ENCODE measurements at regions not wholly inside any gene's neighbourhood (a gene's known extent, or its start where the extent isn't known, plus 50 kb on each side); places are given as distances from the start of the nearest gene placed in this dataset.

DNA sequence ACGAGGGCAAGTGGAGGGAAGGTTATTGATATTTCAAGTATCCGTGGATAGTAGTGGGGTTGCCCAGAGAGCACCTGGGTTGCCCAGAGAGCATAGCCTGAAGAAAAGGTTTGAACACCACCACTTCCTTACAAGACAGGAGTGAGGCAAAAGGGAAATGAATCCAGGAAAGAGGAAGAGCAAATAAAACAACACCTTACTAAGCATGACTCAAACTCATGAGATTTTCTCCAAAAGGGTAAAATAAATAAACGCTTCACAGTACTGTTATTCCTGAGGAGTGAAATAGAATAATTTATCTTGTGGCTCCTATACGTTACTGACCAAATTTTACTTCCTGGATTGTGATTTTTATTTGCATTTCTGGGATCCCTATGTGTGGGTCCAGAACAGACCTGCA is 65.2 kb upstream of the PTPRD start:
- Histone ChIP-seq H3K27me3 (ENCODE audit: control insufficient read depth in 2 of 2, insufficient read depth in 2 of 2, low read length in 2 of 2) (no peaks in the 10 kb centered on the region), H3K4me3 (replicated peaks in 1 of 3; ENCODE audit: insufficient read depth in 1 of 3, low read depth in 1 of 3, low read length in 3 of 3) (no peak overlapping the region), H3K36me3 (ENCODE audit: control insufficient read depth in 2 of 2, extremely low read depth in 1 of 2, insufficient read depth in 2 of 2, low read length in 2 of 2) (no peaks in the 10 kb centered on the region), H3K4me2 (ENCODE audit: insufficient read depth, low read length) (no peak overlapping the region), H3K27ac (ENCODE audit: insufficient read depth, low read depth, low read length) (no peak overlapping the region), H3K4me1 (ENCODE audit: control insufficient read depth, extremely low read depth, insufficient read depth, low read length) (no peaks in the 10 kb centered on the region), H2AFZ (ENCODE audit: low read depth, low read length) (no peak overlapping the region), H3K9me1 (replicated peaks; ENCODE audit: control insufficient read depth, extremely low read depth, insufficient read depth, low read length) (no peaks in the 10 kb centered on the region), H4K20me1 (replicated peaks; ENCODE audit: control insufficient read depth, extremely low read depth, insufficient read depth, low read length) (no peaks in the 10 kb centered on the region), H3K9ac (replicated peaks; ENCODE audit: extremely low read depth, insufficient read depth, low read length) (no peak overlapping the region), H3K9me3 (replicated peaks; ENCODE audit: control insufficient read depth, insufficient read depth, low read length) (peaks cover 3% of the 10 kb centered on the region), H3K79me2 (ENCODE audit: control insufficient read depth, insufficient read depth, low read length) (no peaks in the 10 kb centered on the region)
- peak; percentile 18 for FAIRE-seq
- intact Hi-C loops (cut with micrococcal nuclease) (no loop called here), dilution Hi-C loops (cut with MboI; ENCODE audit: extremely low pct_ligation_motif_present, low sequenced_read_pairs) (no loop called here)
- ChIA-PET POLR2A (no interaction called here), CTCF (no interaction called here)
- no TSS peak for BruUV-seq (replicated peaks)
- no peak for DNase-seq (ENCODE audit: low read depth, low spot score)
- no peak for TF ChIP-seq EZH2 (IDR thresholded peaks at IDR 0.05; ENCODE audit: borderline replicate concordance, low read depth, low read length, severe bottlenecking)
- TF ChIP-seq JUN (IDR thresholded peaks at IDR 0.05; ENCODE audit: borderline replicate concordance, insufficient read depth, insufficient read length, low read depth): no peak
- TF ChIP-seq POLR2A (IDR thresholded peaks at IDR 0.05; ENCODE audit: low read depth, low read length): no peak
- TF ChIP-seq GATA2 (IDR thresholded peaks at IDR 0.05; ENCODE audit: insufficient read depth, insufficient read length, low read depth, low read length): no peak
- TF ChIP-seq, protein P1, sequence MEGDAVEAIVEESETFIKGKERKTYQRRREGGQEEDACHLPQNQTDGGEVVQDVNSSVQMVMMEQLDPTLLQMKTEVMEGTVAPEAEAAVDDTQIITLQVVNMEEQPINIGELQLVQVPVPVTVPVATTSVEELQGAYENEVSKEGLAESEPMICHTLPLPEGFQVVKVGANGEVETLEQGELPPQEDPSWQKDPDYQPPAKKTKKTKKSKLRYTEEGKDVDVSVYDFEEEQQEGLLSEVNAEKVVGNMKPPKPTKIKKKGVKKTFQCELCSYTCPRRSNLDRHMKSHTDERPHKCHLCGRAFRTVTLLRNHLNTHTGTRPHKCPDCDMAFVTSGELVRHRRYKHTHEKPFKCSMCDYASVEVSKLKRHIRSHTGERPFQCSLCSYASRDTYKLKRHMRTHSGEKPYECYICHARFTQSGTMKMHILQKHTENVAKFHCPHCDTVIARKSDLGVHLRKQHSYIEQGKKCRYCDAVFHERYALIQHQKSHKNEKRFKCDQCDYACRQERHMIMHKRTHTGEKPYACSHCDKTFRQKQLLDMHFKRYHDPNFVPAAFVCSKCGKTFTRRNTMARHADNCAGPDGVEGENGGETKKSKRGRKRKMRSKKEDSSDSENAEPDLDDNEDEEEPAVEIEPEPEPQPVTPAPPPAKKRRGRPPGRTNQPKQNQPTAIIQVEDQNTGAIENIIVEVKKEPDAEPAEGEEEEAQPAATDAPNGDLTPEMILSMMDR (IDR thresholded peaks at IDR 0.05; ENCODE audit: extremely low read depth in 1 of 2, insufficient read depth in 1 of 2, low read depth in 1 of 2, low read length in 2 of 2): no peak
- TF ChIP-seq FOS (IDR thresholded peaks at IDR 0.05; ENCODE audit: borderline replicate concordance, insufficient read depth, low read length): no peak
- TF ChIP-seq, protein P2, sequence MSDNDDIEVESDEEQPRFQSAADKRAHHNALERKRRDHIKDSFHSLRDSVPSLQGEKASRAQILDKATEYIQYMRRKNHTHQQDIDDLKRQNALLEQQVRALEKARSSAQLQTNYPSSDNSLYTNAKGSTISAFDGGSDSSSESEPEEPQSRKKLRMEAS (IDR thresholded peaks at IDR 0.05; ENCODE audit: insufficient read depth, insufficient read length): no peak
- no peak for TF ChIP-seq POLR2AphosphoS5 (IDR thresholded peaks at IDR 0.05; ENCODE audit: insufficient read depth, low read depth, low read length)
- no peak for TF ChIP-seq MYC (IDR thresholded peaks at IDR 0.05; ENCODE audit: low read depth, low read length)
